Uterus (tissue), 3 donors: ENCODE measurements at regions not wholly inside any gene's neighbourhood (a gene's known extent, or its start where the extent isn't known, plus 50 kb on each side); places are given as distances from the start of the nearest gene placed in this dataset.
"Not testable (repeated sequence)": the region's sequence is repeated elsewhere in the genome, so short reads cannot be mapped to it uniquely, and the experiment has no call there.

Experiments
- DNase-seq, 2 donors: peaks; one replicate each; pipeline ENCODE4 v3.0.0-alpha.2; 2019 to 2020
- H3K27ac ChIP-seq, 2 donors: fragments of 200-600 bp; sonication (generic); 1 replicate in 1 of 2; 2 replicates in 1 of 2; pipeline ENCODE4 v1.5.1; 2016 to 2018
- H3K27me3 ChIP-seq, 2 donors: fragments of 200-600 bp; sonication (generic); one replicate each; pipeline ENCODE4 v1.5.1; 2018 to 2019; ENCODE audit warnings: control low read depth in 1 of 2
- H3K36me3 ChIP-seq, 2 donors: fragments of 200-600 bp; sonication (generic); one replicate each; pipeline ENCODE4 v1.5.1; 2019; ENCODE audit warnings: control low read depth in 1 of 2
- H3K4me1 ChIP-seq, 2 donors: fragments of 200-600 bp; sonication (generic); one replicate each; pipeline ENCODE4 v1.5.1; 2018 to 2019; ENCODE audit warnings: control low read depth in 1 of 2
- H3K4me3 ChIP-seq, 2 donors: fragments of 200-600 bp; sonication (generic); 1 replicate in 1 of 2; 2 replicates in 1 of 2; pipeline ENCODE4 v1.5.1; 2018 to 2019; ENCODE audit warnings: mild to moderate bottlenecking in 1 of 2
- H3K9me3 ChIP-seq, 2 donors: fragments of 200-600 bp; sonication (generic); one replicate each; pipeline ENCODE4 v1.5.1; 2019; ENCODE audit warnings: control low read depth in 1 of 2
- CTCF ChIP-seq, 4 experiments: fragments of 200-600 bp in 2 of 4; fragments of 450-650 bp in 2 of 4; sonication (generic) in 2 of 4; IDR thresholded peaks; one replicate each; pipeline ENCODE4 v1.5.1; 2016 to 2019; ENCODE audit warnings: antibody characterized with exemption in 4 of 4, mild to moderate bottlenecking in 2 of 4, moderate library complexity in 1 of 4
- POLR2A ChIP-seq, 2 donors: fragments of 450-650 bp; IDR thresholded peaks; one replicate each; pipeline ENCODE4 v1.6.1; 2016; ENCODE audit warnings: antibody characterized with exemption in 2 of 2, mild to moderate bottlenecking in 1 of 2, moderate library complexity in 1 of 2
- intact Hi-C: fragments of 100-400 bp; cut with DNase I; formaldehyde crosslinking; loops from one replicate; pipeline ENCODE4 v1.15.1; 2023; ENCODE audit warnings: low total_unique reads
- donor health status: DM: yes; HTN: yes; CAD: no.

DNA sequence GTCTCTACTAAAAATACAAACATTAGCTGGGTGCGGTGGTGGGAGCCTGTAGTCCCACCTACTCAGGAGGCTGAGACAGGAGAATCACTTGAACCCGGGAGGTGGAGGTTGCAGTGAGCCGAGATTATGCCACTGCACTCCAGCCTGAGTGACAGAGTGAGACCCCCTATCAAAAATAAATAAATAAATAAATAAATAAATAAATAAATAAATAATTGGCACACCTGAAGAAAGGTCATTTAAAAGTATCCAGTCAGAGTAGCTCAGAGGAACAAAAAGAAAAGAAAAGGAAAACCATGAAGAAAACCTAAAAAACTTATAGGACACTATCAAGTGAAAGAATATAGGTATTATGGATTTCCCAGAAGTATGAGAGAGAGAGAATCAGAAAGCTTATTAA, 330.1 kb upstream of the AR start:
- H3K36me3 ChIP-seq, H3K9me3 ChIP-seq, H3K4me3 ChIP-seq, H3K4me1 ChIP-seq, intact Hi-C loops, H3K27me3 ChIP-seq, DNase-seq, H3K27ac ChIP-seq: not testable (repeated sequence)

- H3K36me3 ChIP-seq, result no peaks in the 10 kb centered on the region
- H3K27me3 ChIP-seq, result no peaks in the 10 kb centered on the region
- intact Hi-C loops, result no loop called here
- H3K4me1 ChIP-seq, result no peaks in the 10 kb centered on the region
- no peaks in the 10 kb centered on the region for H3K9me3 ChIP-seq
- H3K27ac ChIP-seq, result no peak overlapping the region
- DNase-seq, result no peak
- H3K4me3 ChIP-seq, result no peak overlapping the region
- TF ChIP-seq CTCF (IDR thresholded peaks at IDR 0.05), result no peak
- TF ChIP-seq POLR2A (IDR thresholded peaks at IDR 0.05), result no peak
These were observed 335.9 kb upstream of the AR start for GRCh38 chrX:67207912-67208311.

DNA sequence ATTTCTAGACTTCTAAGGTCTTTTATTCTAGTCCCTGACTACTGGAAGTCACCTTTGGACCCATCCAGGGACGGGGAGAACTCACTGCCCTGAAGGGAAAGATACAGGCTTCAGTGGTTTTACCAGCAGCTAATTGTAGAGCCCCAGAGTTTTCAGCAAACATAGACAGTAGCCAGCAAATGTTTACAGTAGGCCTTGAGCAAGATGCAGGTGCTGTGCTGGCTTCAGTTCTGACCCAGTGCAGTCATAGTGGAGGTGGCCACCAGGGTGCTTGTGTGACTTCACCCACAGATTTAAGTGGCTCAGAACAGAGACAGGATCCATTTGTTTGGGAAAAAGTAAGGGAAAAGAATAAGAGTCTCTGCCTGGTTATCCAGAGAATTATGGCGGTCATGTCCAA, 384.4 kb upstream of the AR start:
- Histone ChIP-seq H3K9me3 (no peaks in the 10 kb centered on the region), H3K27me3 (peaks cover 0 to 4% of the 10 kb centered on the region in 2 donors), H3K36me3 (no peaks in the 10 kb centered on the region), H3K27ac (no peak overlapping the region), H3K4me3 (no peak overlapping the region), H3K4me1 (no peaks in the 10 kb centered on the region)
- intact Hi-C loops, result no loop called here
- TF ChIP-seq POLR2A (IDR thresholded peaks at IDR 0.05) (no peak), CTCF (IDR thresholded peaks at IDR 0.05) (no peak)
- no peak for DNase-seq

DNA sequence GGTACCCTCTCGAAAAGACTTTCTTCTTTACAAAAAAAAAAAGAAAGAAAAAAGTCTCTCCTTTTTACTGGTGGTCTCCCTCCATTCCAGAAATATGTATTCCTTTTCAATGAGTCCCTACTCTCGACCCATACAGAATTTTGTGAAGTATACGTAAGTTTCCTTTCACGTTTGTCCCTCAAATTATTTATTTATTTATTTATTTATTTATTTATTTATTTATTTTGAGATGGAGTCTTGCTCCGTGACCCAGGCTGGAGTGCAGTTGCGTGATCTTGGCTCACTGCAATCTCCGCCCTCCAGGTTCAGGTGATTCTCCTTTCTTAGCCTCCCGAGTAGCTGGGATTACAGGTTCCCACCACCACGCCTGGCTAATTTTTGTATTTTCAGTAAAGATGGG, 429.2 kb upstream of the AR start:
- no peak overlapping the region for H3K27ac ChIP-seq
- DNase-seq, result no peak
- no peak overlapping the region for H3K4me3 ChIP-seq
- intact Hi-C loops, result no loop called here
- TF ChIP-seq CTCF (IDR thresholded peaks at IDR 0.05), result no peak
- TF ChIP-seq POLR2A (IDR thresholded peaks at IDR 0.05), result no peak
- H3K36me3 ChIP-seq, result no peaks in the 10 kb centered on the region
- no peaks in the 10 kb centered on the region for H3K4me1 ChIP-seq
- H3K9me3 ChIP-seq, result no peaks in the 10 kb centered on the region
- no peaks in the 10 kb centered on the region for H3K27me3 ChIP-seq

- intact Hi-C loops, result no loop called here
- DNase-seq, result no peak
- no peak for TF ChIP-seq CTCF (IDR thresholded peaks at IDR 0.05)
- no peak for TF ChIP-seq POLR2A (IDR thresholded peaks at IDR 0.05)
- Histone ChIP-seq H3K4me3 (no peak overlapping the region), H3K9me3 (no peaks in the 10 kb centered on the region), H3K27me3 (no peaks in the 10 kb centered on the region), H3K27ac (no peak overlapping the region), H3K4me1 (no peaks in the 10 kb centered on the region), H3K36me3 (no peaks in the 10 kb centered on the region)
These were observed 438.1 kb upstream of the AR start for GRCh38 chrX:67105758-67106116.

DNA sequence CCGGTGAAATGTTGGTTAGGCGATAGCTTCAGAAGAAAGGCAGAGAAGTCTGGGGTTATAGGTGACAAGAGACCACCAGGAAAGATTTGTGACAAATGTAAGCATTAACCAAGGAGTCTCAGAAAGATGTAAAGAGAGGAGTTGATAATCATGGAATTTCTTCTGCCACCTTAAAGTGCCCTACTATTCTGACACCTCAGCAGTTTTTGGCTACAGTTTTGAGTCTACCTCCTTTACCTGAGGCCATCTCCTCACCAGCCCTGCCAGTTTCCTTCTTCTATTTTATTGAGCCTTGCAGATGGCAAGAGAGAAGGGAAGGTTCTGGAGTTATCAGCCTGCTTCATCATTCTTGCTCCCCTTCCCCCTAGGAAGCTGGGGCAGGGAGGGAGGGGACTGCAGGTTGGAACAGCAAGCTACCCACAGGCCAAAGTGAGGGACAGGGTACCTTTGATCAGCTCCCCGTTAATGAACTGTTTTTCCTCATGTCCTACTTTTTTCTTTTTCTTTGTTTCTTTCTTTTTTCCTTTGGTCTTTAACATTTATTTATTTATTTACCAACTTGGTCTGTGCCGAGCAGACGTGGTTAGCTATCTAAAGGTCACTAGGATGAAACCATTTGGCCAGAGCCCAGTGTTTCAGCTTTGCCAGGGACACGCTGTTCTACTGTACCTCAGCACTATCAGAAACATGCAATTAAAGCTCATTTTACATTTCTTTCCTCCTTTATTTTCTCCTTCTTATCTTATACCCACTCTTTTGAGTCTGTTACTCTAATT, 438.7 kb upstream of the AR start:
- Histone ChIP-seq H3K9me3 (no peaks in the 10 kb centered on the region), H3K4me1 (no peaks in the 10 kb centered on the region), H3K36me3 (no peaks in the 10 kb centered on the region), H3K27ac (no peak overlapping the region), H3K27me3 (no peaks in the 10 kb centered on the region), H3K4me3 (no peak overlapping the region)
- TF ChIP-seq CTCF (IDR thresholded peaks at IDR 0.05), result no peak
- no peak for TF ChIP-seq POLR2A (IDR thresholded peaks at IDR 0.05)
- peak in 1 of 2 donors; percentile 25 for DNase-seq
- intact Hi-C loops, result no loop called here
